Muscle of back (tissue), 3 donors: ENCODE measurements at regions not wholly inside any gene's neighbourhood (a gene's known extent, or its start where the extent isn't known, plus 50 kb on each side); places are given as distances from the start of the nearest gene placed in this dataset.

Source experiments
- DNase-seq, 3 donors: peaks; one replicate each; pipeline versions ENCODE4 v3.0.0 to v3.0.0-alpha.2; 2013

DNA sequence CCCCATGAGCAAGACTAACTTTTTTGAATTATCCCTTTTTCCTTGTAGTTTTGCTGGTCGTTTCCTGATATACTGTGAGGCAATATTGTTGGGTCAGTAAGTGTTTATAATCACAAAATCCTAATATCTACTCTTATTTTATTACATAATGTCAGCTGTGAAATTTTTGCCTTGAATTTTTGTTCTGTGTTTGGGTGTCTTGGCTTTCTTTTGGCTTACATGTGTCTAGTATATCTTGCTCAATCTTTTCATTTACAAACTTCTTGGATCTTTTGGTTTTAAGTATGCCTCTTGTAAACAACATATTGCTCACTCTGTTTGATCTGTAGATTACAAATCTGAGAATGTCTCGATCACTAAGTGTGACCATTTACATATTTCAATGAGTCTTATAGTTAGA lies 330.3 kb upstream of the ARGLU1 start:
- DNase-seq: no peak

DNA sequence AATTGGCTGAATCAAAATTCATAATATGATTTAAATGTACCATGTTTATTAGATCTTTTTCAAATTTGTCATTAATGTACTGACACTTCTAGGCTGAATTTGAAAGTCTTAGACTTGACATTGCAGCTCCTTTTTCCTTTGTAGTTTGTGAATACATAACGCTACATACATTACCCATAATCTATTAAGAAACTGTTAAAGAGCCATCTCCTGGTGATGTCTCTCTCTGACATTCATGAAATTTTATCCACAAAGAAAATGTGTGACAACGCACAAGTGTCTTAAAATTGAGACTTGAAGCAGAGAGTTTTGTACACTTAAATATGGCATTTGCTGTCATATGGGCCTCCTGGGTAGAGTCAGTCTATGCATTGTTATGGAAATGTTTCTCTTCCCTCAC lies 320.2 kb upstream of the ARGLU1 start:
- no peak for DNase-seq

DNA sequence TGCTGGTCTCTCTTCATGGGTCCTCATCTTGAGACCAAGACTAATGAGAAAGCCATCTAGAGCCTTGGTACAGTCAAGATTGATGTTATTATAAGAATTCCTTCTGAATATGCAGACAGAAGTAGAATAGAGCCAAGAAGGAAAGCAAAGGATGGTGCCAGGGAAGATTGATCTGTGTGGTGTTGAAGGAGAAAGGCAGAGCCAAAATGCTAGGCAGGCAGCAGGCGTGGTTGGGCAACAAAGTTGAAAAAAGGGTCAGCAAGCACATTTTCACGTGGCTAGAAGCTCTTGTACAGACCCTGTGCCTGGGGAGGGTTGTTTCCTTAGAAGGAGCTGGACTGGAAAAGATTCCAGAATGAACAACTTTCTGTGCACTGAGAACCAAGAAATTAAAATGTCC lies 319.7 kb upstream of the ARGLU1 start:
- no peak for DNase-seq

DNA sequence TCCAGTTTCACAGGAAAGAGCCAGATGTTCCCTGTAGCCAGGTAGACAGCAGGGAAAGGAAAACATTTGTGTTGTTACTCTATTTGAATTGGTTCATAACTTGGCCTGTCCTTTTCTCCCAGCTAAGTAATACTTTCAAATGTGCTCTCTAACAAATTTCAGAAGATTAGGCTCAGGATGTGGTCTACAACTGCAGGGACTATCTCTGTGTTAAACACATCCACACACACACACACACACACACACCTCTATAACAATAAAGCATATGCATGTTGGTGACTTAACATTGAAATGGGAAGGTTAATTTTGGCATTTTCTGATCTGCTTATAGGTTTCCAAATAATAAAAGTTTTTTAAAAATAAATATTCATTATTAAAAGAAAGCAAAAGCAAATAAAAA lies 316.0 kb upstream of the ARGLU1 start:
- no peak for DNase-seq

DNA sequence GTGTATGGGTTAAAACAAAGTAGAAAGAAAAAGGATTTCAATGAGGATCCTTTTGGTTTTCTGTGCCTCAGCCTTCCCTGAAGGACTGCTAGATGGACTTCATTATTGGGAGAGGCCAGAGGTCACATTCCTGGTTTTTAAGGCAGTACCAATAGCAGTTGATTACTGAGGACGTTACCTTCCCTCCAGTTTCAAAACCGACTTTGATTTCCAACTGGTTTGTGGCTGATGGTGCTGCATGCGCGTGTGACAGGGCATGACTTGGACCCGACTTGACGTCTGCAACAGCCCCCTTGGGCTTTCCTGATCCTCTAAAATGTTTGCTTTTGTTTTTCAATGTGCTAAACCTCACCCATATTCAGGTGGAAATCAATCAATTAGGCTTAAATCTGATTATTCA lies 314.3 kb upstream of the ARGLU1 start:
- no peak for DNase-seq

DNA sequence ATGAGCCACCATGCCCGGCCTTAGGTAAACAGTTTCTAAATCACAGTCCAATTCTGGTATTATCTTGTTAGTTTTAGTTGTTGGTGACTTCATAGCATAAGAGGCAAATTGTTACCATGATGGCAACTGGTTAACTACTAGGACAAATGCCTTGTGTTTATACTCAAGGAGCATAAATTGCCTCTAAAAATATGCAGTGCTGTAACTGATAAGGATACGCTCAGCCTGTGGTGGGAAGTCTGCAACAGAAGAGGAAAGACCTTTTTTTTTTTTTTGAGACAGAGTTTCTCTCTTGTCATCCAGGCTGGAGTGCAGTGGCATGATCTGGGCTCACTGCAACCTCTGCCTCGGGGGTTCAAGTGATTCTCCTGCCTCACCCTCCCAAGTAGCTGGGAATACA lies 311.9 kb upstream of the ARGLU1 start:
- DNase-seq: no peak

DNA sequence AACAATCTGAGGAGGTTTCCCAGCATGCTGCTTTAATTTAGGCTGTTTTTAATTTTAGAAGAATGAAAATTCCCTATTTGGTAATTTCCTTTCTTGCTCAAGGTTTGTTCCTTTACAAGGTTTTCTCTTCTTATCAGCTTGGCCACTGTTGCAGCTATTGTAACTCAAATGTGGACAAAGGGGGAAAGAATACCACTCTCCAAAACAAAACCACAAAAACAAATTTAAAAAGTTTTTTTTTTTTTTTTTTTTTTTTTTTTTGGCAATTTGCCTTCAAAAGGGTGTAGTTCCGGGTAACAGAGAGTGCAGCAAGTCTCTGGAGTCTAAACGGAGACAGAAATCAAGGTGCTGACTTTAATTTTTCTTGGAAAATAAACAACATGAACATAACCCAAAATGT lies 306.4 kb upstream of the ARGLU1 start:
- DNase-seq: no peak

DNA sequence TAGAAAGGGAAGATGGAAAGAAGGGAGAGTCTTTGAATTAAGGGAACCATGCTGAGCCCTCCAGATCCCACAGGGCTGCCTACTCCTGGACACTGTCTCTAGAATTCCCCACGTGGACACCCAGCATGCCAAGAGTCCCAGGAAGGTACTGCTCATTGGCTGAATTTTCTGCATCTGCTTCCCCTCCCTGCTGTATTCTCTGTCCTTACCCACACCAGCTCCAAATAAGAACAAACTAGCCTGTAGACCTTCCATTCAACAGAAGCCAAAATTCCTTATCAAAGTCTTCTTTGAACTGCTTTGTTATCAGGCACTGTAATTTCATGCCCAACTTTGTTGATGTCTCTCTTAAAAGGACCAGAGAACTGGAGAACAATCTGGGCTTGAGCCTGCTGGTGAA lies 305.9 kb upstream of the ARGLU1 start:
- no peak for DNase-seq

DNA sequence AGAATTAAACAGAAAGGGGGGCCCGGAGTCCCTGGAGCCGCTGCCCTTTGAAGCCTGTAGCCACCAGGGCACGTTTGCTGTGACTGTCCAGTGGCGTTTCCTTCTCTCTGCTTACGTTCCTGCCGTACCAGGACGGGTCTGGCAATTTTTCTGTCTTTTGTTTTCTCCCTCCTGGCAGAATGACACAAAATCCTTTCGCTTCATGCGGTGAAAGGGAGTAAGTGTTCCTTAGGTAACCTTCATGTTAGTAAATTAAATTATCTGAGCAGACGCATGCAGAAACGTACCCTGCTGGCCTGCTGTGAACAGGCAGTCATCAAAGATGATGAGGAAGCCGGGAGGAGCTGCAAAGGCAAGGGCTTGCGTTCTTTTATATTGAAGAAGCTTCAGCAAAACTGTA lies 299.3 kb upstream of the ARGLU1 start:
- DNase-seq: peak in 2 of 3 donors; percentile 22 to 56

DNA sequence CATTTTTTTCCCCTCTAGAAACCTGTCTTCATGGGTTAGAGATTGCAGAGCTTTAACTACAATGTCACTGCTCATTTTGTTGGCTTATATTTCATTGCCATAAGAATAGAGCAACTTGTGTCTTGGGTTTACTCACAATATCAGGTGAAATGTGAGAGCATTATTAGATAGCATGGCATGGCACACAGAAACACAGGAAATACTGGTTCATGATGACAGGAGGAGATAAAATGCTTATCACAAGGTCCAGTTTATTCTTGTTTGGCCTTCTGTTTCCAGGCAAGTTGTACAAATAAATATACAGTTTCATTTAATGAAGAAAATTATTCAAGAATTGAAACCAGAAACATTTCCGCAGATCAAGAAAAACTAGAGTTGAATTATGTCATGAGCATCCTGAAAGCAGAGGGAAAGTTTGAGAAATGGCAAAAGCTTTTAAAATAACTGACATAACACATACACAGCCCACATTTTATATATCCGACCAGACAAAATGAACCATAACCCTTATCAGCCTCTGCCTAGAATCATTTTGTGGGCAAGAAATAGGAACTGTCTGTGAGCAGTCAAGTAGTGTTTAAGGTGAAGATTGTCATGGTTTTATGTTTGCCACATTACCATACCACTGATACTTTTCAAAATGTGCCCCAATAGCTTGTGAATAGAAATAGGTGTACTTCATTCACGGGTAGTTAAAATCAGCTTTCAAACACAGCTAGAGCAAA lies 297.9 kb upstream of the ARGLU1 start:
- no peak for DNase-seq

DNA sequence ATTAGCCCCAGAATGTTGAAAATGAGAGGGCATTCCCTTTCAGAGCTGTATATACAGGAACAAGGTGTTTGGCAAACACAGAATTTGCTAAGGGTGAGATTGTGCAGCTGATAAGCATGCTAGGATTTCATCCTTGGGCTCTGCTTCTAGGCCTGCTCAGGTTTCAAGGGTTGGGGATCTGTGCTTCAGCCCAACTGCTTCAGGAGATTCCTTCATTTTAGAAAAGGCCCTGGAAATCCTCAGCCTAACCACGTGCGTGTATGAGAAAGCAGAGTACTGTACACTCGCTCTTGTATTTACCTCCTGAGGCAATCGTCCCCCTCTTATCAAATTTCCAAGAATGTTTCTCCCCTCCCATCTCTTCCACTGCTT lies 291.6 kb upstream of the ARGLU1 start:
- DNase-seq: no peak

DNA sequence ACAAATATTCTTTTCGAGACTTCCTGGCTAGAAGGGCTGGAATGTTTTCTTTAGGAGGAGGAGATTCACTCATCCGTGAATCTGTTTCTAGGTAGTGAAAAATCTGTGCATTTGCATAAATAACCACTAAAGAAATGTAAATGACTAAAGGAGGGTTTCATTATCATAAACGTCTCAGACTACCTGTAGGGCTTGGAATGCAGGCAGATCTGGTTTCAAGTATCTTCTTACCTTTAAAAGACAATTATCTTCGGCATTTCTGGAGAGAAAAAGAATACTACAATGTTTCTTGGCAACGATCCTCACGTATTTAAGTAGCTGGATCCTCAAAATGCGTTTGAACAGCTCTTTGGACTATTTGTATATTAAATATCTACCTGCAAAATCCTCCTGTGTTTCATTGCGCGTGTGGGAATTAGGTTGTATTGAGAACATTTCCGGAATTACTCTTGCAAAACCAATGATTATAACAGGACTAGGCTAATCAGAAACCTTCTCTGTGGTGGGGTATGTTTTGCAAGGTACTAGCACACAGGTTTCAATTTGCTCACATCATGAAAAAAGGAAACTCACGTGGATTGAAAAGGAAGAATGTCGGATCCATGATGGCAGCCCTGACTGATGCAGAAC lies 291.1 kb upstream of the ARGLU1 start:
- no peak for DNase-seq

DNA sequence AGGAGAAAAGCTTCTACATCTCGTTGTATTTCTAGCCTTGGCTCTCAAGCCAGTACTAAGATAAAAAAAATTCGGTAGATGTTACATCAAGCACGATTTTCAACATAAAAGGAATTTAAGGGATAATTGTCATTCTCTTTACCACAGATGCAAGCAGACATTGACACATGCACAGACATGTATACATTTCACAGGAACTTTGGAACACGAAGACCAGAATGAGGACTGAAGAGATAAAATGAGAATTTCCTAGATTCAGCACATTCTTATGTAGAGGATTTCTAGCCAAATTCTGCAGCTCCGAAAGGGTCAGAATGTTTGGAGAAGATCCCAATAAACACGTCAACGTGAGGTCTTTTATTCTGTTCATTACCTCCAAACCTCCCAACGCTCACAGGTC lies 284.5 kb upstream of the ARGLU1 start:
- no peak for DNase-seq

DNA sequence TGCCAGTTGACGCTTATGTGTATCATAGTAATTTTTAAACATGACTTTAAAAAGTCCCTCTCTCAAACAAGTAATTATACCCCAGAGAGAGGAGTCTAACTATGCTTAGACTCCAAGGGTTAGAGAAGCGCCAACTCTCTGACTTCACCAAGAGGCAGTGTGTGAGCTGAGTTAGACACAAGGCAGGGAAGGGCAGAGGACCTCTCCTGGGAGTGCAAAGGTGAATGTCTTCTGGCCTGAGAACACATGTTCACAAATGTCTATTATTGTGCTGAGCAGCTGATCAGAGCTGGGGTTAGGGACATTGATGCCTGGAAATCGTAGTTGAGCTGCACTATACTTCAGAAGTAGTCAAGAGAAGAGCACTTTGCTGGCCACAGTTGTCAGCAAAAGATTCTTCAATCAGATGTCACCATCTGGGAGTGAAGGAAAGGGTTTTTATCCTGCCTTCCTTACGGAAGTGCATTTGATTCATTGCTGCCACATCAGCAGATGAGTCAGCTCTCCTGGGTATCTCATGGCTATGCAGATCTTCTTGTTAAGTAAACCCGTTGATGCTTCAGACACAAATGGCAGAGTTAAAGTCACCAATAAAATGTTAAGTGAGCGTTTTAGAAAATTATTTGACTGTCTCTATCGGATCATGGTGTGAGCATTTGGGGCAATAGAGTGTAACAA lies 283.2 kb upstream of the ARGLU1 start:
- DNase-seq: peak in 1 of 3 donors; percentile 5

DNA sequence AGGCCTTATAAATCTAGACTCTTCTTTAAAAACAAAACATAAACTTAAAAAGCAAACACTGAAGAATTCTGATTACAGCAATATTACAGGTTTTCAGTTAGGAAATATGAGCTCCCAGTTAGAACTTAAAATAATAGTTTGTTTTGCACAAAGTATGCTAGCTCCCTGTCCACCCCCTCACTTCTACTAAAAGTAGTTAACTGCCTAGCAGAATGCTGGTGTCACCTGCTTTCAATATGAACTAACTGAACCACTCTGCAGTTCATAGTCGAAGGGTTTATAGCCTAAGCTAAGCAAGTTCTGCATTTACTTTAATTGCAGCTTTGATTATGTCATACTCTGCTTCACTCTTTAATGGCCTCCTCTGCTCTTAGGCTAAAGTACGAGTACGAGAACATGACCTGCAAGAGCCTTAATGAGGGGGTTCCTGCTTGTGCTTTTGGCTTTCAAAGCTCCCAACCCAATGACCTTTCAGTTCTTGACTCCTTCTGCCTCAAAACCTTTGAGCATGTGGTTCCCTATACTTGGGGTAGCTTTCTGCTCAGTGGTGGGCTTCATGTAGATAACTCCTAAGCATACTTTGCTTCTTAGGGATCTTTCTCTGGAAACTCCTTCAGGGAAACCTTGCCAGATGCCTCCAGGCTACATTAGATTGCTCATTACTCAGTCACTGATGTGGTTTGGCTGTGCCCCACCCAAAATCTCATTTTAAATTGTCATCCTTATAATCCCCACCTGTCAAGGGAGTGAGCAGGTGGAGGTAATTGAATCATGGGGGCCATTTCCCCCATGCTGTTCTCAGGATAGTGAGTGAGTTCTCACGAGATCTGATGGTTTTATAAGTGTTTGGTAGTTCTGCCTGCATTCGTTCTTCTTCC lies 278.9 kb upstream of the ARGLU1 start:
- no peak for DNase-seq

DNA sequence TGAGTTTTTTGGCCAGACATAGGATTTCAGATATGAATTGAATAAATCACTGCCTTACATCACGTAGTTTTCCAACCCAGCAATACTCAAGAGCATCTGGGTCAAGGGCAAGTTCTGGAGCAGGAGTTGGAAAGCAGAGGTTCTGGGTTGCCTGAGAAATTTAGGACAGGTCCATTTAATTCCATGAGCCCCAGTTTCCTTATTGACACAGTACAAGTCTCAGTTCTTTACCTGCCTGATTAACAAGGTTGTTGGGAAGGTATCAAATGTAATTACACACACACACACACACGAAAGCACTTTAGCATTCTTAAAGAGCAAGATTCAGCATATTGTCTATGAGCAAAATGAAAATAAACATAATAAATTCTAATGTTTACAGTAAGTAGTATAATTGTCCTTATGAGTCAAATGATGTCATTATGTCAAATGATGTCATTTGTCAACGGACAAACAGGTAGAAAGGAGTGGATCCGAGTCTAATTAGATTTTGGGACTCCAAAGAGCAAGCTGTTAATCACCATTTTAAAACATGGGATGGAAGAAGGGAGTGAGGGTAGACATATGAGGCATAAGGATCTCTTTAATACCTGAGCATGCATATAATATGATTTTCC lies 268.4 kb upstream of the ARGLU1 start:
- DNase-seq: no peak

DNA sequence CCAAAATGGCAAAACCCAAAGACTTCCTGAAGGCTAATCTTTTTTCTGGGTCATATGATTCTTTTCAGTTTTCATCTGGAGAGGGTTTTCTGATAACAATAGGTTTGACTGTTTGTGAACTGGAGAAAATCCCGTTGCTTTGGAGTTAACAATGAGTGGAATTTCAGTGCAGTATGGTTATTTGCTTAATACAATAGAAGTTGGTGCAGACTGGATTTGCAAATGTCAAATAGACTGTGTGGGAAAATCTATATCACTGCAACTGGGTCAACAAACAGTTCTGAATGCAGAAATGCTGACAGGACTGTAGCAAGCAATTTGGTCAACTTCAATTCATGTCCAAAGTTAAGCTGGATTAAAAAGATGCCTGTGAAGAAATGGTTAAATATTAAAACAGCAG lies 267.5 kb upstream of the ARGLU1 start:
- DNase-seq: no peak

DNA sequence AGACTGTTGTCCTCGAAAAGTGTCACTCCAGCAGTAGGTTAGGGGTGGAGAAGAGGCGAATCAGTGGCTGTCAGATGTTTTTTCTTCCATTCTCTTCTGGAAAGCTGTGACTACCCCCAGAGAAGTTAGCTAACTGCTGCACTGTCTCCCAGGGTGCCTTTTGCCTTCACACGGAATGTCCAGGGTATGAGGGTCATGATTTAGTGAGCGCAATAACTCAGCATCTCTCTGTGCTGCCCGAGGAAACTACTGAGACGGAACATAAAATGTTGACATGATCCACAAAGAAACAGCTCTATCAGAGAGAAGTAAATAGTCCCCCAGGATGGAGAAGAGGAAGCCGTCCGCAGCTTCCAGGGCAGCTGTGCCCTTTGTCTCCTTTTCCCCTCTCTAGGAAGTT lies 254.0 kb upstream of the ARGLU1 start:
- DNase-seq: no peak

DNA sequence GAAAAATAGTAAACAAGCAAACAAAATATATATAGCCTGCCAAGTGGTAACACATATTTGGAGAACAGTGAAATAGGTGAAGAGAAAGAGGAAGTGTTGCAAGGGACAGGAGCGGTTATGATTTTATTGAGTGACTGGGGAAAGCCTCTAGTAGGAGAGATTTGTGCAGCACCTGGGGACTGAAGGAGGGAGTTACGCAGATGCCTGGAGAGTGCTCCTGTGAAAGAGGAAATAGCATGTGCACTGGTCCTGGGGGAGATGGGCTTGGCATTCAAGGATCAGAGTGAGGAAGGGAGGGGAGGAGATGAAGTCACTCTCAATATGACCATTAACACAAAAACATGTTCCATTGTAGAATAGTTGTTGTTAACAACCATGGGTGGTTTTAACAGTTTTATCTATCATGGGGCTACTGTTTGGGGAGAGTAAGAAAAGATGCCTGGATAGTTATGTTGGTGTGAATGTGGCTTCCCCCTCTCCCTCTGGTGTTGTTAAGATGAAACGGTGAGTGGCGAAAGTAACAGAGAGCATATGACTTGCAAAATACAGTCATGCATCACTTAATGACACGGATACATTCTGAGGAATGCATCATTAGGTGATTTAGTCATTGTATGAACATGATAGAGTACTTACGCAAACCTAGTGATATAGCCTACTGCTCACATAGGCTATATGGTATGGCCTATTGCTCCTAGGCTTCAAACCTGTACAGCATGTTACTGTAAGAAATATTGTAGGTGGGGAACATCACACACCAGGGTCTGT lies 251.7 kb upstream of the ARGLU1 start:
- DNase-seq: no peak

DNA sequence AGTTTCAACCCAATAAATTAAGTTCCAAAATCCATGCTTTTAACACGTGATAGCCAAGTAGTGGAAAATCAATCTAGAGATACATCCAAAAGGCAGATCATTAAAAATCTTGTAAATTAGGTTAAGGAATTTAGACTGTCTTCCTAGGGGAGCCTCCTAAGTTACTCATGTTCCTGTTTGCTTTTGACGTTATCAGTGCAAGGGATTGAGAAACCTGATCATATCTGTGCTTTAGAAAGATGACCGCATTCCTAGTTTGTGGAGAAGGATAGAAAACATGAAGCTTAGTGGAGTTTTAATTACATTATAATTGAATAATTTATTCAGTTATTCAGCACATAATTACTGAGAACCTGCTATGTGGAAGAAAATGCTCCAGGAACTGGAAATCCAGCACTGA lies 251.0 kb upstream of the ARGLU1 start:
- no peak for DNase-seq

DNA sequence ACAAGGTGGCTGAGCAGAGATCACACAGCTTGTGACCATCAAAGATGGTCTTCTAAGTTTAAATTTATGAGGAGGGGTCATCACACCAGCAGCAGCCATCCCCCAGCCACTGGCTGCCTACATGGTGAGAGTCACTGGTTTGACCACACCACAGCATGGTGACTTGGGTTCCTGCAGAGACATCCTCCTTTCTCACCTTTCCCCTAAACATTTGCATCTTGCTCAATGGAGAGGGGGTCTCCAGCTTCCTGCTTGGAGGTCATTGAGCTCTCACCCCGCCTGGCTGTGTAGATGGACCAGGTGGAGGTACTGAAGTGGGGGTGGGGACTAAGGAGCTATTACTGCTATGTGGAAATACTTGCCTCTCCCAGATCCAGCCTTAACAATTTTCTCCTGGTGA lies 247.6 kb upstream of the ARGLU1 start:
- no peak for DNase-seq
